ENCODE measurements at regions not wholly inside any gene's neighbourhood (a gene's known extent, or its start where the extent isn't known, plus 50 kb on each side); places are given as distances from the start of the nearest gene placed in this dataset.

DNA sequence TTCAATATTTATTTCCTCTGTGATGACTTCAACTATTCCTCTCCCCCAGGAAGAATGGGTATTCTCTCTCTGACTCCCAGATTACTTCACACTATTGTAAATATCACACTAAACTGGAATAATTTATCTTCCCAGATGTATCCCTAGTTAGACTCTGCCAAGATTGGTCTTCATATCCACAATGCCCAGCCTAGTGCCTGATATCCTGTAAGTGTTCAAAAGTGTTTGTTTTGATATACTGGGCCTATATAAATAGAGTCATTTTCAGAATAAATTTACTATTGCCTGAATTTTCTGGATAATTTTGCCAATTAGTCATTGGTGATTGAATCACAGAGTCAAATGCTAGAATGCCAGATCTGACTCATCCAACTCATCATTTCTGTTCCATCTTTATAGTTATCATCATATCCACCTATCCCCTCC, 143.7 kb upstream of the TNC start:
- no peak for DNase-seq

GRCh38 chr9:115262477-115262876, 144.5 kb upstream of the TNC start:
- DNase-seq = no peak

DNA sequence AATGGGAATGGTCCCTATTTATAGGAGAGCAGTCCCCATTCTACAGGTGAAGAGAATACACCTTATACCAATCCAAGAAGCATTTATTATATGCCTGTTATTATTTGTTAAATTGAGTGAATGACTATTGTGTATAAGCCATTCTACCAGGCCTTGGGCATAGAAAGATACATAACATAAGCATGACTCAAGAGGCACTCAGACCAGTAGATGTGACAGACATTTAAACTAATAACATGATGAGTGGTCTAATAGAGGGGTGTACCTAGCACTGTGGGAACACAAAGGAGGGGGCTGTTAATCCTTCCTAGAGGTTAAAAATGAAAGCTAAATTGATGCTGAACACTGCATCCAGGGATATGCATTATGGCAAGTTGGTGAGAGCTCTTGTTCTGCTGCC, 145.0 kb upstream of the TNC start:
- DNase-seq = no peak

DNA sequence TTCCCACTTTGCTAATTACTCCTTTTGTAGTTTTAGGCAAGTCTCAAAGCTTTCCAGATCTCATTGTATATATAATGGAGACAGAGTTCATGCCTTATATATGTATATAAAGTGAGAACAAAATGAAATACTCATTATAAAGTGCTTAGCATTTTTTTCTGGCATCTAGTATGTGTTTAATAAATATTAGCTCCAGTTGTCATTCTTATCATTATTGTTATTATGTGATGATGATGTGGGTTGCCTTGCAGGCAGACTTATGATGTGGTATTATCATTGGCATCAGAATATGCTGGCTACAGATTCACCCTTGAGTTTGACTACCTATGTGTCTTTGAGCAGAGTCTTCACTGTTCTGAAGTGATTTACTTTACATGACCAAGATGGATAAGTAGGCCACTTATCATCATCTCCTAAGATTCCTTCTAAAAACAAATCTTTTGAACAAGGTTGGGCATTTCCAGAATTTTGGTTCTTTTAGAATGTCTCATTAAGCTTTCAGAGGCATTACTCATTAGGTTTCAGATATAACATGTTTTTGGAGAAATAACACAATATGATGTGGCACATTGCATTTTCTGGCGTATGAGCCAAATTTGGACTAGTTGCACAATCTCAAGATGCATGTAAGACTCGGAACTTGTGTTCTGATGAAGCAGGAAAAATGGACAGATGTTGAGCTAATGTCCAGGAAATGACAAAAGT, 145.6 kb upstream of the TNC start:
- DNase-seq = no peak

GRCh38 chr9:115264313-115264712, 146.4 kb upstream of the TNC start:
- no peak for DNase-seq

GRCh38 chr9:115267790-115268189, 149.8 kb upstream of the TNC start:
- peak; percentile 1 for DNase-seq

DNA sequence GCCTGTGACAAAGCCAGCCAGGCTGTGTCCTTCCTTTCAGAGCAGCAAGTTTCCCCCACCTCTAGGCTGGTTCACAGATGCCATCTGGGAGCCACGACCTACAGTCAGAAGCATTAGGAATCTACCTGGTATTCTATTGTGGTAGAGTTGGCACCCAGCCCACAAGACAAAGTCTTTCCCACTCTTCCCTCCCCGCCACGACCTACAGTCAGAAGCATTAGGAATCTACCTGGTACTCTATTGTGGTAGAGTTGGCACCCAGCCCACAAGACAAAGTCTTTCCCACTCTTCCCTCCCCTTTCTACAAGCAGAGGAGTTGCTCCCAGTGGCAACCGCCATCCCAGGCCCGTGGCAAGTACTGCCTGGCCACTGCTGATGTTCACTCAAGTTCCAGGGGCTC, 157.8 kb upstream of the TNC start:
- DNase-seq = no peak

DNA sequence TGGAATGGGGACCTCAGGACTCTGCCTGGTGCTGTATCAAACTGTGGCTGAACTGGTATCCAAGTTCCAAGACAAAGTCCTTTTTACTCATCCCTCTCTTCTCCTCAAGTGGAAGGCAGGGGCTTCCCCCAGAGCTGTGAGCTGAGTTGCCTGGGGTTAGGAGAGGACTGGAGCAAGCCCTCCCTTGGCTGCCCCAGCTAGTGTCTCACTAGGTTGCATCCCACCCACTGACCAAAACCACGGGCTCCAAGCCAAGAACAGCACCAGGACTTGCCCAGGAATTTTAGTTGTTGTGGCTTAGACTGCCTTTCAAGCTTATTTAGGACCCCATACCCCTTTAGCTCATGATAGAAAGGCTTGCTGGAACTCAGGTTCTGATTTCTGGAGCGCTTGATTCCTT, 158.7 kb upstream of the TNC start:
- DNase-seq = no peak

DNA sequence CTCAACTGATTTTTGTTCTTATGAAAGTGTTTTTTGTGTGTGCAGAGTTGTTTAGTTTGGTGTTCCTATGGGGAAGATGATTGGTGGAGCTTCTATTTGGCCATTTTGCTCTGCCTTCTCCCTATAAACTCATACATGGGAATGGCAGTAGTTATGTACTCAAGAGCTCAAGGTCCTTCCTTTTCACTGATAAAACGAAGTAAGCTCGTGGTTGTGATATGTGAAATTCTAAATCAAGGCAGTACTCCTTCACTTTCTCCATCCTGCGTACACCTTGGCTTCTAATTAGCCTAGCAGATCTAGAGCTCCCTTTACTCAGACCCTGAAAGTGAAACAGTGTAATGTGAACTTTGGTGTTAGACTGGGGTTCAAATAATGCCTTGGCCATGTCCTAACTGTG, 159.3 kb upstream of the TNC start:
- DNase-seq = no peak

GRCh38 chr9:115278326-115279035, 160.5 kb upstream of the TNC start:
- no peak for DNase-seq

DNA sequence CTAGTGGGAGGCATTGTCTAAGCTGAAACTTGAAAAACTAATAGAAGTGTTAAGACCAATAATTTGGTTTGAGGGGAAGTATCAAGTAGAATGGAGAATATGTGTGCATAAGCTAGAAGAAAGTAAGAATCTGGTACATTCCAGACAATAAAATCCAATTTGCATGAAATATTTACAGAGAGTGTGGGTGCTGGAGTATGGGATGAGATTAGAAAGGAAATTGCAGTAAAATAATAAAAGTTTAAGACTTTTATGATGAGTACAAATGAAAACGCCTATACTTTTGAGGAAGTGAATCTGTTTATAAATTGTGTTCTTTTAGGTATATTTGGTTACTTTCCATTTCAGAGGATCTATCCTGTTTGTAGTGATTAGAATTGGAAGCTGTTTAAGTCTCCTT, 165.4 kb upstream of the TNC start:
- DNase-seq = no peak

DNA sequence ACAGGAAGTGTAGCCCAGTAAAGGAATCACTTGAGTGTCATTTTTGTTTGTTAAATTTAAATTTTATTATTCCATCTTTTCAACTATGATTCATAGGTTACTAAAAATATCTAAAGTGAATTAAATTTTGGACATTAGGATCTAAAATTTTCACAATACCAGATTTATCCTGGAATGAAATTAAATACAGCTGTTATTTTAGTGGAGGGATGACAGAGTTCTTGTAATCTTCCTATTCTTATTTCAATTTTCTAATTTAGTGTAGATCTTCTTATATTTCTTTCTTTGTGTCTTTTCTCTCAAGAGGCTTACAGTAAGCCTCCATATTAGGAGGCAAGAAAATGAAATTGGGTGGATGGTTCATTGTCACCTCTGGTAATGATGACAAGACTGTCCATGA, 167.9 kb upstream of the TNC start:
- DNase-seq = no peak

DNA sequence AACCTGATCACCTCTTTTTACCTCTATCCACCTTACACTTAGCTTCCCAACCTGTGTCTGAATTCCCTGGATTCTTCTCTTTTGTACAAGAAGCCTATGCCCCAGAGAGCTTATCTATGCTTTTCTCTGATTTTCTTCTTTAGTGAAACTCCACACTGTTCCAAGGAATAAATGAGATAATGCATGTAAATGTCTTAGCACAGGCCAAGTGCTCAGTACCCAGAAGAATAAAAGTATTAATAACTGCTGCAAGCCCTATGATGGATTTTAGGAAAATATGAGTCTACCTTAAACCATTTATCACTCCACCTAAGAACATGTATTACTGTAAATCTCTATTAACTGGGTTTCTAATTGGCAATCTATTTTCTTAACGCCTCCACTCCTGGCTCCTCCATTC, 168.5 kb upstream of the TNC start:
- DNase-seq = no peak

GRCh38 chr9:115289757-115290208, 171.8 kb upstream of the TNC start:
- DNase-seq = peak; percentile 1

- DNase-seq = no peak
Measured at GRCh38 chr9:115291841-115292240, 173.9 kb upstream of the TNC start.

DNA sequence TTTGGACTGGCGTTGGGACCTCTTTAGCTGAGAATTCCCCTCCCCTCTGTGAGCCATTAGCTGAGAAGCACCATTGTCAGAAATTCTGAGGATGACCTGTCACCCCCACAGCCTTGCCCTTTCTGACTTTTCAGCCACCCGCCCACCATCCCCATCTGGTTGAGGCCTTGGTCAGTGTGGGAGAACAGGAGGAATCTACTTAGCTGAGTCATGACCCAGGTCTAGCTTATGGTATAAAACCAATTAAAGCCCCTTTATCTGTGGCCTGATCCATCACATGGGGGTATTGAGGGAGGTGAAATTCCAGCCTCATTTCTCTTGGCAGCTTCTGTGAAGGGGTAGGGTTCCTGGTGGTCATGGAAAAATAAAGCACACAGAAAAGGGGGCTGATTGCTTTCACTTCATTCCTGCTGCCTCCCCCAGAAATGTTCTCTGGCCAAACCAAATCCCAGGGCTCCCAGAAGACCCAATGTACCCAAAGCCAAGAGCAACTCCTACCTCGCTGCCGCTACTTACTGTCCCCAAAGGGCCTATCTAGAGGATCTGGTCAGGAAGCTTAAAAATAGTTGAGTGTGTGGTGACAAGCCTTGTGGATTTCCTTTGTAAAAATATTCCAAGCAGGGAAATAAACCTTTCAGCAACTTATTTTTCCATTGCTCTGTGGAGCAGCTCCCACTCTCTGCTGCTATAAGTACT, 174.8 kb upstream of the TNC start:
- DNase-seq = no peak

GRCh38 chr9:115295734-115296133, 177.8 kb upstream of the TNC start:
- no peak for DNase-seq

GRCh38 chr9:115296831-115297565, 179.0 kb upstream of the TNC start:
- DNase-seq = no peak

DNA sequence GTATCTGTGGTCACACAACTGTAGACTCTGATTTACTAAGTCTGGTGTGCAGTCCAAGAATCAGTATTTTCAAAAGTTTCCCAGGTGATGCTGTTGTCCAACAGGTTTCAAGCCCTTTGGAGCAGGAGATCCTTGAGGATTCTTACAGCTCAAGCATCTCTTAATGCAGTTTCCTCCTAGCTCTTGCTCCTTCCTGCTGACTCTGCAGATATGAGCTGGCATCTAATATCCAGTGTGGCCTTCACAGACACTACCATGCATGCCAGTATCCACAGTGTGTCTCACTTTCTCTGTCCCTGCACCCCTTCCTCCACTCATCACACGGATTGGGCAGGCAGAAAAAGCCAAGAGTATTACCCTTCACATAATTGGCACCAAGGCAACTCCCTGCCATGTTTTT, 182.2 kb upstream of the TNC start:
- no peak for DNase-seq

GRCh38 chr9:115300874-115301273, 182.9 kb upstream of the TNC start:
- DNase-seq = no peak

DNA sequence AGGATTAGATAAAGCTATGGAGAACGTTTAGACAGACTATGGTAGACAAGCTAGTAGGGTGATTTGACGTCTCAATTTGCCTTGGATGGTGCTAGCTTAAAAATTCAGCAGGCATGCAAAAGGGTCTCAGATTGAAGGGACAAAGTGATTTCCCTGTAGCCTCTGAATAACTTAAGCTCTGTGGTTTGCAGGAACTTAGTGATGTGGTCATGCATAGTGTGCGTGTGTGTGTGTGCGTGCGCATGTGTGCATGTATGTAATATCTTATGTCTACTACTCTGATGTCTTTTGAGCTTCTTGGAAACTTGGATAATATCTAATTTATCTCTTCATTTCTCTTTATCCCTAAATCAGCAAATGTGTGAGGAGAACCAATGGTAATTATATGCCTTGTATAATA, 183.6 kb upstream of the TNC start:
- DNase-seq = no peak

- DNase-seq = no peak
Measured at GRCh38 chr9:115305543-115305942, 187.6 kb upstream of the TNC start.

- DNase-seq = no peak
Measured at GRCh38 chr9:115306865-115307264, 188.9 kb upstream of the TNC start.

Measured in hematopoietic multipotent progenitor cell treated with erythropoietin and hydrocortisone succinate and interleukin-3 and kit ligand, for 4 days (in vitro differentiated cells).